Osteocyte (in vitro differentiated cells): ENCODE measurements at regions not wholly inside any gene's neighbourhood (a gene's known extent, or its start where the extent isn't known, plus 50 kb on each side); places are given as distances from the start of the nearest gene placed in this dataset.

ENCODE experiments used
- DNase-seq: peaks from one replicate; pipeline ENCODE4 v3.0.0; 2021; ENCODE audit warnings: mixed read lengths; ENCODE audit not compliant: unreplicated experiment; ENCODE audit errors: extremely low spot score
- H3K27ac Mint-ChIP-seq: one replicate; pipeline ENCODE4 v1.8.0; 2021; ENCODE audit warnings: mild to moderate bottlenecking, mixed read lengths; ENCODE audit not compliant: unreplicated experiment
- H3K27me3 Mint-ChIP-seq: one replicate; pipeline ENCODE4 v1.8.0; 2021; ENCODE audit warnings: mixed read lengths; ENCODE audit not compliant: unreplicated experiment
- H3K36me3 Mint-ChIP-seq: one replicate; pipeline ENCODE4 v1.8.0; 2021; ENCODE audit warnings: mixed read lengths; ENCODE audit not compliant: unreplicated experiment
- H3K4me1 Mint-ChIP-seq: one replicate; pipeline ENCODE4 v1.8.0; 2021; ENCODE audit warnings: mixed read lengths; ENCODE audit not compliant: unreplicated experiment
- H3K4me3 Mint-ChIP-seq: one replicate; pipeline ENCODE4 v1.8.0; 2021; ENCODE audit warnings: mild to moderate bottlenecking, moderate library complexity, mixed read lengths; ENCODE audit not compliant: unreplicated experiment
- H3K9me3 Mint-ChIP-seq: one replicate; pipeline ENCODE4 v1.8.0; 2021; ENCODE audit warnings: mixed read lengths; ENCODE audit not compliant: unreplicated experiment
- CTCF ChIP-seq: fragments of 200-600 bp; sonication (generic); IDR thresholded peaks from 2 replicates; pipeline ENCODE4 v1.5.0; 2021; ENCODE audit warnings: antibody characterized with exemption, mild to moderate bottlenecking, moderate library complexity

GRCh38 chr1:186620566-186621350 is 59.5 kb downstream of the PTGS2 start:
- no peak overlapping the region for H3K27ac Mint-ChIP-seq

GRCh38 chr1:186618401-186619170 is 61.6 kb downstream of the PTGS2 start:
- DNase-seq: no peak

More at GRCh38 chr1:186620566-186621350, 59.5 kb downstream of the PTGS2 start:
- no peaks in the 10 kb centered on the region for H3K27me3 Mint-ChIP-seq
- no peaks in the 10 kb centered on the region for H3K36me3 Mint-ChIP-seq
- TF ChIP-seq CTCF: no peak
- no peak overlapping the region for H3K4me3 Mint-ChIP-seq
- H3K9me3 Mint-ChIP-seq: no peaks in the 10 kb centered on the region
- no peaks in the 10 kb centered on the region for H3K4me1 Mint-ChIP-seq
- DNase-seq: no peak

GRCh38 chr1:186617926-186618325 is 62.3 kb downstream of the PTGS2 start:
- no peak for TF ChIP-seq CTCF
- Mint-ChIP-seq H3K4me1 (no peaks in the 10 kb centered on the region), H3K36me3 (no peaks in the 10 kb centered on the region), H3K4me3 (no peak overlapping the region), H3K27ac (no peak overlapping the region), H3K9me3 (no peaks in the 10 kb centered on the region), H3K27me3 (no peaks in the 10 kb centered on the region)
- no peak for DNase-seq

More at GRCh38 chr1:186618401-186619170, 61.6 kb downstream of the PTGS2 start:
- H3K27me3 Mint-ChIP-seq: no peaks in the 10 kb centered on the region
- no peak for TF ChIP-seq CTCF
- H3K4me3 Mint-ChIP-seq: no peak overlapping the region
- no peaks in the 10 kb centered on the region for H3K36me3 Mint-ChIP-seq
- no peak overlapping the region for H3K27ac Mint-ChIP-seq
- H3K9me3 Mint-ChIP-seq: no peaks in the 10 kb centered on the region
- H3K4me1 Mint-ChIP-seq: no peaks in the 10 kb centered on the region

GRCh38 chr1:186616511-186616910 is 63.7 kb downstream of the PTGS2 start:
- Mint-ChIP-seq H3K4me1 (no peaks in the 10 kb centered on the region), H3K27me3 (no peaks in the 10 kb centered on the region), H3K27ac (no peak overlapping the region), H3K36me3 (no peaks in the 10 kb centered on the region), H3K4me3 (no peak overlapping the region), H3K9me3 (no peaks in the 10 kb centered on the region)
- DNase-seq: no peak
- TF ChIP-seq CTCF: no peak

- no peak for TF ChIP-seq CTCF
- Mint-ChIP-seq H3K27ac (no peak overlapping the region), H3K36me3 (no peaks in the 10 kb centered on the region), H3K9me3 (no peaks in the 10 kb centered on the region), H3K27me3 (no peaks in the 10 kb centered on the region), H3K4me3 (no peak overlapping the region), H3K4me1 (no peaks in the 10 kb centered on the region)
- no peak for DNase-seq
These were observed 64.9 kb downstream of the PTGS2 start for GRCh38 chr1:186615332-186615731.
